Gastroesophageal sphincter (tissue), 4 donors: ENCODE measurements at regions not wholly inside any gene's neighbourhood (a gene's known extent, or its start where the extent isn't known, plus 50 kb on each side); places are given as distances from the start of the nearest gene placed in this dataset.

Source experiments
- small RNA-seq, 4 donors: library from RNA; depleted of rRNA; stranded (forward); fragments of <200 nt; gene quantifications; one replicate each; pipeline ENCODE3, GENCODE V24; 2016

Small RNA genes lying in the stretch of these regions (small RNA-seq; reads per million reads assigned to genes)
- gene SUMO2P2 = 0 reads per million in 4 donors
